ENCODE measurements at regions not wholly inside any gene's neighbourhood (a gene's known extent, or its start where the extent isn't known, plus 50 kb on each side); places are given as distances from the start of the nearest gene placed in this dataset.

DNA sequence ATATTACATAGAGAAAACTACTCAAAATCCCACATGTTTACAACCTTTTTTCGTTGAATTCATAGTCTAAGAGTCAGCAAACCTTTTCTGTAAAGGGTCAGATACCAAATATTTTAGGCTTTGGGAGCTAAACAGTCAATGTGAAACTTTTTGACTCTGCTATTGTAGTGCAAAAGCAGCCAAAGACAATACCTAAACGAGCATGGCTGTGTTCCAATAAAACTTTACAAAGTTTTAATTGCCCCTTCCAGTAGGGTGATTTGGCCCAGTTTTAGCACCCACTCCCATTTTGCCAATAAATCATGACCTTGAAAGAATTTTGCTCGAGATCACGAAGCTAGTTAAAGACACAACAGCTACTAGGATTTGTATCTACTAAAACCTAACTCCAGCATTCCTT is 147.2 kb downstream of the ANKRD50 start:
- TF ChIP-seq, protein P1, sequence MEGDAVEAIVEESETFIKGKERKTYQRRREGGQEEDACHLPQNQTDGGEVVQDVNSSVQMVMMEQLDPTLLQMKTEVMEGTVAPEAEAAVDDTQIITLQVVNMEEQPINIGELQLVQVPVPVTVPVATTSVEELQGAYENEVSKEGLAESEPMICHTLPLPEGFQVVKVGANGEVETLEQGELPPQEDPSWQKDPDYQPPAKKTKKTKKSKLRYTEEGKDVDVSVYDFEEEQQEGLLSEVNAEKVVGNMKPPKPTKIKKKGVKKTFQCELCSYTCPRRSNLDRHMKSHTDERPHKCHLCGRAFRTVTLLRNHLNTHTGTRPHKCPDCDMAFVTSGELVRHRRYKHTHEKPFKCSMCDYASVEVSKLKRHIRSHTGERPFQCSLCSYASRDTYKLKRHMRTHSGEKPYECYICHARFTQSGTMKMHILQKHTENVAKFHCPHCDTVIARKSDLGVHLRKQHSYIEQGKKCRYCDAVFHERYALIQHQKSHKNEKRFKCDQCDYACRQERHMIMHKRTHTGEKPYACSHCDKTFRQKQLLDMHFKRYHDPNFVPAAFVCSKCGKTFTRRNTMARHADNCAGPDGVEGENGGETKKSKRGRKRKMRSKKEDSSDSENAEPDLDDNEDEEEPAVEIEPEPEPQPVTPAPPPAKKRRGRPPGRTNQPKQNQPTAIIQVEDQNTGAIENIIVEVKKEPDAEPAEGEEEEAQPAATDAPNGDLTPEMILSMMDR (IDR thresholded peaks at IDR 0.05; ENCODE audit: insufficient read depth, low read depth, low read length) = no peak
- TF ChIP-seq EZH2 (IDR thresholded peaks at IDR 0.05; ENCODE audit: insufficient read depth, low read length) = no peak
